Activated naive CD8-positive, alpha-beta T cell treated with anti-CD3 and anti-CD28 coated beads, Interleukin-2, amount 10 ng/mL, durations not matched to agents 7 days and 5 days (primary cell): ENCODE measurements at regions not wholly inside any gene's neighbourhood (a gene's known extent, or its start where the extent isn't known, plus 50 kb on each side); places are given as distances from the start of the nearest gene placed in this dataset.
A peak's percentile ranks its signal among the peaks of the same experiment; 100 is the strongest.

ENCODE experiments used
- ATAC-seq: fragments of 150-1000 bp; cut with Tn5 transposase; one replicate; pipeline ENCODE4 v1.10.0; 2021; ENCODE audit warnings: low read depth, moderate library complexity
- POLR2A ChIA-PET: fragments of 350-600 bp; sonication (Branson Sonifier 250); formaldehyde crosslinking; loops from one replicate; lab custom pipeline; 2021; ENCODE audit warnings: antibody characterized with exemption; lab: Charles Lee
- DNase-seq: peaks from one replicate; pipeline ENCODE4 v3.0.0; 2021
- H3K27ac Mint-ChIP-seq: one replicate; pipeline ENCODE4 v1.8.0; 2022; ENCODE audit warnings: mild to moderate bottlenecking, mixed read lengths
- H3K27me3 Mint-ChIP-seq: one replicate; pipeline ENCODE4 v1.8.0; 2022; ENCODE audit warnings: mild to moderate bottlenecking, moderate library complexity, mixed read lengths
- H3K36me3 Mint-ChIP-seq: one replicate; pipeline ENCODE4 v1.8.0; 2021; ENCODE audit warnings: mild to moderate bottlenecking, mixed read lengths
- H3K4me1 Mint-ChIP-seq: one replicate; pipeline ENCODE4 v1.8.0; 2021; ENCODE audit warnings: mixed read lengths
- H3K4me3 Mint-ChIP-seq: one replicate; pipeline ENCODE4 v1.8.0; 2022; ENCODE audit warnings: mild to moderate bottlenecking, moderate library complexity, mixed read lengths
- H3K9me3 Mint-ChIP-seq: one replicate; pipeline ENCODE4 v1.8.0; 2021; ENCODE audit warnings: mixed read lengths

- Mint-ChIP-seq H3K4me1 (peaks cover 2% of the 10 kb centered on the region), H3K4me3 (no peak overlapping the region), H3K27me3 (no peaks in the 10 kb centered on the region), H3K9me3 (peaks cover 2% of the 10 kb centered on the region), H3K27ac (no peak overlapping the region), H3K36me3 (peaks cover 8% of the 10 kb centered on the region)
- ATAC-seq = no peak
- DNase-seq = no peak
- POLR2A ChIA-PET = no interaction called here
These were observed 50.2 kb upstream of the PLET1 start for GRCh38 chr11:112310848-112311247.

DNA sequence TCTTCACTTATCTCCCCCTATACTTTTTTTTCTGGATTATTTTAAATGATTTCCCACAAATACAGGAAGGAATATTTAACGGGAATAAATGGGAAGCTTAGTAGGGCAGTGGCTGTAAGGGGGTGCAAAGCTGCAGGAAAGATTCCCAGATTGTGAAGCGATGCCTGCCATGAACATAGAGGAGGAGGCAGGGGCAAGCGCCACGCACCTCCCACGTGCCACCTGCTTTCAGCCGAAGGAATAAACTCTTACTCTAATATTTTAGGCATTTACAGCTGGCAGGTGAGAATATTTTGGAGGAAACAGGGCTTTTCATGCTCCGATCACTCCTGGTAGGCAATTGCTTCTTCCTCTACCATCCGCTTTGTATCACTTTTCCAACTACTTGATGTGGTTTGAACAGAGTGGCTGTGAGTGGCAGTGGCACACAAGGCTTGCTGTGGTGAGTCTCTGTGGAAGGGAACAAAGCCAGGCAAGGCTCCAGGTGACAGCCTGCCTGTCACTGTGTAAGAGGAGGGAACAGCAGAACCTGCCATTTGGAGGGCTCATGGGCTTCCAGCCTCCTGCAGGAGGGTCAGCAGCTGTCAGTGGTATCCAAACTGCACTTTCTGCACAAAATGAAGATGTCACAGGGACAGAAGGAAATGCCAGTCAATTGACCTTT, 54.5 kb upstream of the PLET1 start:
- no peak for ATAC-seq
- H3K4me1 Mint-ChIP-seq = peaks cover 2% of the 10 kb centered on the region
- no peak overlapping the region for H3K4me3 Mint-ChIP-seq
- no peaks in the 10 kb centered on the region for H3K27me3 Mint-ChIP-seq
- no peaks in the 10 kb centered on the region for H3K9me3 Mint-ChIP-seq
- peaks cover 10% of the 10 kb centered on the region for H3K36me3 Mint-ChIP-seq
- DNase-seq = no peak
- POLR2A ChIA-PET = no interaction called here
- no peak overlapping the region for H3K27ac Mint-ChIP-seq

GRCh38 chr11:112315861-112316739, 55.4 kb upstream of the PLET1 start:
- Mint-ChIP-seq H3K27ac (no peak overlapping the region), H3K36me3 (peaks cover 10% of the 10 kb centered on the region), H3K4me3 (no peak overlapping the region), H3K9me3 (no peaks in the 10 kb centered on the region), H3K27me3 (no peaks in the 10 kb centered on the region), H3K4me1 (peaks cover 2% of the 10 kb centered on the region)
- POLR2A ChIA-PET = no interaction called here
- ATAC-seq (no peak), DNase-seq (no peak)

DNA sequence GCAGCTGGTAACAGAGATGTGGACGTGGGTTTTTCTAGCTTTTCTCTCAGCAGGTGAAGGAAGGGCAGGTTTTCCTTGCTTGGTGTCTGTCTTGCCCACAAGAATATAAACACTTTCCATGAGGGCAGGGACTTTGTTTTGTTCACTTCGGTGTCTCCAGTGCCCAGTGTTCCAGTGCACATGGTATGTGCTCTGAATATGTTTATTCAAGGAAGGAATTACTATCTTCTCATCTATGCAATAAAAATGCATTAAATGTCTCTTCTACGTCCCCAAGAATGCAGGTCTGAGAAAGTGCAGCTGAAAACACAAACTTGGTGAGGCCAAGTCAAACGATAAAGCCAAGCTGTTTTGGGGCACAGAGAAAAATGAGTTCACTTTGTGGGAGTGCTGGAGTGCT, 56.3 kb upstream of the PLET1 start:
- Mint-ChIP-seq H3K36me3 (peaks cover 7% of the 10 kb centered on the region), H3K27ac (no peak overlapping the region)
- ATAC-seq = no peak

DNA sequence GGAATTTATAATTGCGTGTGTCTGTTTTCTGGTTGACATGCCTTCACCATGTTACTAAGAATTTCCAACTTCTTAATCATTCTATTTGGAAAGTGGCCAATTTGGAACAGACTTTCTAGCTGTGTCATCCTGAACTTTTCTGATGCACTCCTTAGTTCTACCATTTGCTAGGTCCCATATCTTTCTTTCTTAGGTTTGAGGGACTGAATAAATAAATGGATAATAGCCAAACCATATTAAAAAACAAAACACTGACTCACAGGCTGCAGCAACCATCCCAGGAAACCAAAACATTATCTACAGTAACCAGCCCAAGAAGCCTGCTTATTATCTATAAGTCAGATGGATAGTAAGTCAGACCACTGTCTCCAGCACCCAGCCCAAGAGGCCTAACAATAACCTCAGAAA, 57.5 kb upstream of the PLET1 start:
- POLR2A ChIA-PET = no interaction called here
- Mint-ChIP-seq H3K4me3 (no peak overlapping the region), H3K4me1 (peaks cover 17% of the 10 kb centered on the region), H3K9me3 (no peaks in the 10 kb centered on the region), H3K27me3 (no peaks in the 10 kb centered on the region), H3K27ac (no peak overlapping the region), H3K36me3 (peaks cover 7% of the 10 kb centered on the region)
- ATAC-seq (no peak), DNase-seq (no peak)

More for the DNA sequence above, 56.3 kb upstream of the PLET1 start:
- Mint-ChIP-seq H3K27me3 (no peaks in the 10 kb centered on the region), H3K4me3 (no peak overlapping the region), H3K4me1 (peaks cover 9% of the 10 kb centered on the region), H3K9me3 (no peaks in the 10 kb centered on the region)
- DNase-seq = no peak
- POLR2A ChIA-PET = no interaction called here

GRCh38 chr11:112318661-112319060, 58.0 kb upstream of the PLET1 start:
- no peaks in the 10 kb centered on the region for H3K27me3 Mint-ChIP-seq
- peaks cover 3% of the 10 kb centered on the region for H3K9me3 Mint-ChIP-seq
- no peak for ATAC-seq
- peaks cover 17% of the 10 kb centered on the region for H3K4me1 Mint-ChIP-seq
- no peak overlapping the region for H3K4me3 Mint-ChIP-seq
- H3K36me3 Mint-ChIP-seq = peaks cover 8% of the 10 kb centered on the region
- POLR2A ChIA-PET = no interaction called here
- no peak for DNase-seq
- no peak overlapping the region for H3K27ac Mint-ChIP-seq

DNA sequence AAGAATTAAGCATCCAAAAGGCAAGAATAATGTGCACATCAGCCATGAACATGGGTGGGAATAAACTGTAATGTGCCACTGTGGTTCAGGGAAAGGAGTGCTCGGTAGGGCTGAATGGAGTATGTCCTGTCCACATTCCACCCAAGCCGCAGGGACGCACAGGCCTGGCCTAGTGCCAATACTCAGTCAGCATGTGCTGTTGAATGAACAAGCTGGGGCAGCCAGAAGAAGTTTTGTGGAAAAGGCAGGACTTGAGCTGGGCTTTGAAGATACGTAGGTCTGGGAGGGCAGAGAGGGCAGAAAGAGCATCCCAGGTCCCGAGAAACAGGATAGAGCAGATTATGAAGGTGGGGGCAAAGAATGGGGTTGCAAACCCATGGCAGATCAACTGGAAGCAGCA, 60.0 kb upstream of the PLET1 start:
- DNase-seq (no peak), ATAC-seq (no peak)
- Mint-ChIP-seq H3K27me3 (no peaks in the 10 kb centered on the region), H3K36me3 (peaks cover 11% of the 10 kb centered on the region), H3K27ac (no peak overlapping the region), H3K4me1 (peaks cover 14% of the 10 kb centered on the region), H3K4me3 (no peak overlapping the region), H3K9me3 (peaks cover 5% of the 10 kb centered on the region)
- POLR2A ChIA-PET = no interaction called here

DNA sequence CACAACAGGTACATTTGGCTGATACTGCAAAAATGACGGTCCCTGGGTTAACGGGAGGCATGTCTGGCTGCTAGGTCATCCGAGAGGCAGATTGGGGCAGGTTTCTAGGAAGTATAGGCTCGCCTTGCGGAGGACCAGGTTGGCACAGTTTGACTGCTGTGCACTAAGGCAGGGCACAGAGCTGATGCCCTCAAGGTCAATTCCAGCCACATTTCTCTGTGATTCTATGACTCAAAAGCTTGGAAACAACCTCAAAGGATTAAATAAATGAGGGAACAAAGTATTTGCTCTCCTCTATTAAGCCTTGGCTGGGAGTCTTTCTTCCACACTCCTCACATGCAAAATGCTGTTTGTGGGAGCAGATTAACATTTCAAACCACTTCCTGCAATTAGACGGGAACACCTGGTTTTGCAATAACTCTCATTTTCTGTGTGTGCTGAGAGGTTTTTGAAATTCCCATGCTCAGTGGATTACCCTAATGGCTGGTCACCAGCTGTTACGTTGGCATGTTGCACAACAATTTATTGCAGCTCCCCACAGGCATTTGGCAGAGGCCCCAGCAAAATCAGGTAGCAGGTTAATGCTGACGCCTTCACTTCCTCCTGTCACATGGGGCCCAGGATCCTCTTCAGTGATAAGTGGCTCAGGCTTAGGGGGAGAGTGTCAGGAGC, 61.0 kb upstream of the PLET1 start:
- DNase-seq = no peak
- peaks cover 11% of the 10 kb centered on the region for H3K36me3 Mint-ChIP-seq
- POLR2A ChIA-PET = interaction anchor here (0.6 kb wide), 1 partner anchor 18 kb away, joined by 3 read pairs; no protein-coding TSS in a partner anchor
- H3K27me3 Mint-ChIP-seq = no peaks in the 10 kb centered on the region
- no peak overlapping the region for H3K4me3 Mint-ChIP-seq
- peaks cover 8% of the 10 kb centered on the region for H3K9me3 Mint-ChIP-seq
- H3K4me1 Mint-ChIP-seq = peaks cover 14% of the 10 kb centered on the region
- peak; percentile 18 for ATAC-seq
- no peak overlapping the region for H3K27ac Mint-ChIP-seq

DNA sequence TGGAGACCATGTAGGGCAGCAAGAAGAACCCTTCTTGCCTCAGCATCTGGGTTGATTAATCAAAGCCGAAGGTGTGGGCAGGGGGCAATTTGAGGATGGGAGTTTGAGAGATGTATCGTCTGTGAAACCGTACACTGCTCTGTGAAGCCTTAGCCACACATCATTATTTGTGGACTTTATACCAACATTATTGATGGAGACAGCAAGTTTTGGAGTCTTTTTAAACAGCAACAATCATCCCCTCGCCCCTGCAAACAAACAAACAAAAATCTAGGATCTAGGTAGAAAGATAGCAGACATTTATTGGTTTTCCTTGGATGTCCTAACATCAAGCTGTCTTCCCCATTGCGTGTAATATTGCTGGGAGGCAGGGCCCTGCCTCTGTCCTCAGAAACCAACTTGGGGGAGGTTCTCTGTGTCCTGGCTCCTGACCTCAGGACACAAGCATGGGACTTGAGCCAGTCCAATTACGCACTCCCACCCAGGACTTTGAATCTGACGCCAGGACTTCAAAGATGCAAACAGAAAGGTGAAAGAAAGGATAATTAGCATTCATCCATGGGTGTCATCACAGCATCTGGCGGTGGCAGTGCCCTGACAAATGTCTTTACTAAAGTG, 61.6 kb upstream of the PLET1 start:
- no peak overlapping the region for H3K4me3 Mint-ChIP-seq
- POLR2A ChIA-PET = no interaction called here
- no peaks in the 10 kb centered on the region for H3K27me3 Mint-ChIP-seq
- H3K4me1 Mint-ChIP-seq = peaks cover 14% of the 10 kb centered on the region
- H3K27ac Mint-ChIP-seq = no peak overlapping the region
- H3K36me3 Mint-ChIP-seq = peaks cover 11% of the 10 kb centered on the region
- H3K9me3 Mint-ChIP-seq = peaks cover 8% of the 10 kb centered on the region
- DNase-seq = no peak
- ATAC-seq = no peak

GRCh38 chr11:112334381-112334780, 73.7 kb upstream of the PLET1 start:
- no peak overlapping the region for H3K27ac Mint-ChIP-seq
- POLR2A ChIA-PET = no interaction called here
- no peak for ATAC-seq
- H3K36me3 Mint-ChIP-seq = peaks cover 1% of the 10 kb centered on the region
- no peak for DNase-seq
- H3K4me1 Mint-ChIP-seq = peaks cover 5% of the 10 kb centered on the region
- no peak overlapping the region for H3K4me3 Mint-ChIP-seq
- H3K9me3 Mint-ChIP-seq = peaks cover 4% of the 10 kb centered on the region
- no peaks in the 10 kb centered on the region for H3K27me3 Mint-ChIP-seq

DNA sequence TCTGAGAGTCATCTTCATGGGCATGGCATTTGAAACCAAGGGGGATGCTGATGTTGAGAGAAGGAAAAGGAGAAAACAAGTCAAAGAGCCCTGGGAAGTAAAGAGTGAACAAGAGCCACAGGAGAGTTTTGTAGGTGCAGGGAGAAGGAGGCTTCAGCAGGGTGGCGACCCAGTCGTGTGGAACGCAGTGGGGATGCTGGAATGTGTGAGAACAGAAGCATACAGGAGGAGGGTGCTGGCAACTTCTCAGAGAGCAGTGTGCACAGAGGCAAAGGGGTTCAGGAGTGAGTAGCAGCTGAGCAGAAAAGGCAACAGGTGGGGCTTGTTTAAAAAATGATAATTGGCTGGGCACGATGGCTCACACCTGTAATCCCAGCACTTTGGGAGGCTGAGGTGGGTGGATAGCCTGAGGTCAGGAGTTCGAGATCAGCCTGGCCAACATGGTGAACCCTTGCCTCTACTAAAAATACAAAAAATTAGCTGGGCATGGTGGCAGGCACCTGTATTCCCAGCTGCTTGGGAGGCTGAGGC, 75.8 kb upstream of the PLET1 start:
- Mint-ChIP-seq H3K36me3 (no peaks in the 10 kb centered on the region), H3K9me3 (no peaks in the 10 kb centered on the region), H3K4me3 (no peak overlapping the region), H3K27me3 (no peaks in the 10 kb centered on the region), H3K4me1 (peaks cover under 1% of the 10 kb centered on the region), H3K27ac (peak overlapping the region; percentile 13)
- ATAC-seq = no peak
- no peak for DNase-seq
- POLR2A ChIA-PET = no interaction called here

GRCh38 chr11:112339566-112339965, 78.9 kb upstream of the PLET1 start:
- DNase-seq (no peak), ATAC-seq (no peak)
- POLR2A ChIA-PET = no interaction called here
- H3K27ac Mint-ChIP-seq = no peak overlapping the region
- H3K9me3 Mint-ChIP-seq = no peaks in the 10 kb centered on the region
- H3K4me1 Mint-ChIP-seq = no peaks in the 10 kb centered on the region
- no peaks in the 10 kb centered on the region for H3K36me3 Mint-ChIP-seq
- H3K27me3 Mint-ChIP-seq = peaks cover 1% of the 10 kb centered on the region
- H3K4me3 Mint-ChIP-seq = no peak overlapping the region

DNA sequence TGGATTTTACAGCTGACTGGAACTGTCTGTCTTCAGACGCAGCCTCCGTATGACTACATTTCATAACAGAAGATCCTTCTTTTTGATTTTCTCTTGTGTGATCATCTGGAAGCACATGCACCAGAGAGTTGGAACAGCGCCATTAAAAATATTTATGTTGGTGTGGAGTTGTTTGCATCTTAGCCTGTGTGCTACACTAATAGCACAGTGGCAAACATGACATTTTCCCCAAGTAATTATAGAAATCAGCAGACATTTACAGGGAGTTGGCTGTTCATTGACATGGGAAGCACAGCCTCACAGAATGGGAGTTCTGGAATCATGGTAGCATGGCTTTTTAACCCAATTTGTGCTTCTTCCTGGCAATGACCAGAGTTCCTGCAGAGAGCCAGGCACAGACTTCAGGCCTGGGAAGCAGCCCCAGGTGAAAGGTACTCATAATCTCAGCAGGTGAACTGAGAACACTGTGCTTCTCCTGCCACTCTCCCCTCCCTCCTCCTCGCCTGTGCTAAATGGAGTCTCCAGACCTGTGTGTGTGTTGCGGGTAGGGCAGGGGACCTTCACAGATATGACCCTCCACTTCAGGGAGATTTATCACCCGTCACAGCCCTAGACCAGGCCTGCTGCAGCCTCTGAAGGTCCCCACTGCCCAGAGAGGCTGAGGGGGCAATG, 82.8 kb upstream of the PLET1 start:
- H3K36me3 Mint-ChIP-seq = no peaks in the 10 kb centered on the region
- H3K27me3 Mint-ChIP-seq = peaks cover 2% of the 10 kb centered on the region
- ATAC-seq (no peak), DNase-seq (no peak)
- H3K4me1 Mint-ChIP-seq = peaks cover 1% of the 10 kb centered on the region
- no peak overlapping the region for H3K27ac Mint-ChIP-seq
- H3K4me3 Mint-ChIP-seq = no peak overlapping the region
- POLR2A ChIA-PET = no interaction called here
- no peaks in the 10 kb centered on the region for H3K9me3 Mint-ChIP-seq
